ENCODE measurements at regions not wholly inside any gene's neighbourhood (a gene's known extent, or its start where the extent isn't known, plus 50 kb on each side); places are given as distances from the start of the nearest gene placed in this dataset.
A peak's percentile ranks its signal among the peaks of the same experiment; 100 is the strongest.

DNA sequence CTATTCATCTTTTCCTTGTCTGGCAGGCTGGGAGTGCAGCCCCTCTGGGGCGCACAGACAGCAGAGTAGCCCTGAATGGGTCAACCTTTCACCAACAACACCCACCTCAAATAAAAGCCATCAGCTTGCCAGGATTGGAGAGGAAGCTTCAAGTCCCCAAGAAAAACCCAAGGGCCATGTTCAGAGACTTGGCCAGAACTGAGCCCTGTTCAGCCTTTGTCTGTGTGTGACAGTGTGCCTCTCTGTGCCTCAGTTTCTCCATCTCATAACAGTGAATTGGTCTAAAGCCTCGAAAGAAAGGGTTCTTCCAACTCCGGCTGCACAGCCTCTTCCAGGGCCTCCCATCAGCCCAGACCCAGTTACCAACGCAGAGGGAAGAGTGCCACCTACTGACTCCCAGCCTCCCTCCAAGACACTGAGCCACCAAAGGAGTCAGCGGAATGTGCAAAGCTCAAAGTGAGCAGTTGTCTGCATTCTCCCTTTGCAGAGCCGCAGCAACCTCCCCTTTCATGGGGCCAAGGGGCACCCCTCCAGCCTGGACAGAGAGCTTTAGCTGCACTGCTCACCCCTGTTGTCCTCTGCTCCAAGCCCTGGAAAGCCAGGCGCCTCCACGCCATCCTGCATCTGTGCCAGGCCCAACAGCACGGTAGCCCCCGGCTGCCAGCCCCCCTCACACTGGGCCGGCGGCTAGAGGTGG, 82.7 kb upstream of the TOP1 start:
- no peak for TF ChIP-seq SP1 (IDR thresholded peaks at IDR 0.05)
- TF ChIP-seq, protein P1, sequence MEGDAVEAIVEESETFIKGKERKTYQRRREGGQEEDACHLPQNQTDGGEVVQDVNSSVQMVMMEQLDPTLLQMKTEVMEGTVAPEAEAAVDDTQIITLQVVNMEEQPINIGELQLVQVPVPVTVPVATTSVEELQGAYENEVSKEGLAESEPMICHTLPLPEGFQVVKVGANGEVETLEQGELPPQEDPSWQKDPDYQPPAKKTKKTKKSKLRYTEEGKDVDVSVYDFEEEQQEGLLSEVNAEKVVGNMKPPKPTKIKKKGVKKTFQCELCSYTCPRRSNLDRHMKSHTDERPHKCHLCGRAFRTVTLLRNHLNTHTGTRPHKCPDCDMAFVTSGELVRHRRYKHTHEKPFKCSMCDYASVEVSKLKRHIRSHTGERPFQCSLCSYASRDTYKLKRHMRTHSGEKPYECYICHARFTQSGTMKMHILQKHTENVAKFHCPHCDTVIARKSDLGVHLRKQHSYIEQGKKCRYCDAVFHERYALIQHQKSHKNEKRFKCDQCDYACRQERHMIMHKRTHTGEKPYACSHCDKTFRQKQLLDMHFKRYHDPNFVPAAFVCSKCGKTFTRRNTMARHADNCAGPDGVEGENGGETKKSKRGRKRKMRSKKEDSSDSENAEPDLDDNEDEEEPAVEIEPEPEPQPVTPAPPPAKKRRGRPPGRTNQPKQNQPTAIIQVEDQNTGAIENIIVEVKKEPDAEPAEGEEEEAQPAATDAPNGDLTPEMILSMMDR (IDR thresholded peaks at IDR 0.05; ENCODE audit: low read depth, low read length, missing input control), result peak; percentile 53
- no peak for TF ChIP-seq HNF4G (IDR thresholded peaks at IDR 0.05)
- TF ChIP-seq RAD21 (IDR thresholded peaks at IDR 0.05), result peak; percentile 84 to 87
- no peak for TF ChIP-seq TAF1 (conservative IDR thresholded peaks at IDR 0.05)
- TF ChIP-seq, protein P2, sequence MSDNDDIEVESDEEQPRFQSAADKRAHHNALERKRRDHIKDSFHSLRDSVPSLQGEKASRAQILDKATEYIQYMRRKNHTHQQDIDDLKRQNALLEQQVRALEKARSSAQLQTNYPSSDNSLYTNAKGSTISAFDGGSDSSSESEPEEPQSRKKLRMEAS (IDR thresholded peaks at IDR 0.05), result no peak
- TF ChIP-seq, protein P3, sequence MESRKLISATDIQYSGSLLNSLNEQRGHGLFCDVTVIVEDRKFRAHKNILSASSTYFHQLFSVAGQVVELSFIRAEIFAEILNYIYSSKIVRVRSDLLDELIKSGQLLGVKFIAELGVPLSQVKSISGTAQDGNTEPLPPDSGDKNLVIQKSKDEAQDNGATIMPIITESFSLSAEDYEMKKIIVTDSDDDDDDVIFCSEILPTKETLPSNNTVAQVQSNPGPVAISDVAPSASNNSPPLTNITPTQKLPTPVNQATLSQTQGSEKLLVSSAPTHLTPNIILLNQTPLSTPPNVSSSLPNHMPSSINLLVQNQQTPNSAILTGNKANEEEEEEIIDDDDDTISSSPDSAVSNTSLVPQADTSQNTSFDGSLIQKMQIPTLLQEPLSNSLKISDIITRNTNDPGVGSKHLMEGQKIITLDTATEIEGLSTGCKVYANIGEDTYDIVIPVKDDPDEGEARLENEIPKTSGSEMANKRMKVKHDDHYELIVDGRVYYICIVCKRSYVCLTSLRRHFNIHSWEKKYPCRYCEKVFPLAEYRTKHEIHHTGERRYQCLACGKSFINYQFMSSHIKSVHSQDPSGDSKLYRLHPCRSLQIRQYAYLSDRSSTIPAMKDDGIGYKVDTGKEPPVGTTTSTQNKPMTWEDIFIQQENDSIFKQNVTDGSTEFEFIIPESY (IDR thresholded peaks at IDR 0.05), result no peak
- TF ChIP-seq REST (IDR thresholded peaks at IDR 0.05), result no peak
